Smooth muscle cell (in vitro differentiated cells): ENCODE measurements at regions not wholly inside any gene's neighbourhood (a gene's known extent, or its start where the extent isn't known, plus 50 kb on each side); places are given as distances from the start of the nearest gene placed in this dataset.

Experiments
- DNase-seq: peaks from one replicate; lab custom pipeline; 2025; ENCODE audit not compliant: unreplicated experiment; lab: John Stamatoyannopoulos, UW
- H2AFZ ChIP-seq: fragments of 200-600 bp; sonication (generic); 2 replicates; pipeline ENCODE4 v1.6.0; 2016; ENCODE audit warnings: antibody characterized with exemption, low read depth, mild to moderate bottlenecking
- H3F3A ChIP-seq: fragments of 200-600 bp; sonication (generic); 2 replicates; pipeline ENCODE4 v1.6.0; 2017; ENCODE audit warnings: antibody characterized with exemption, low read depth
- H3K27ac ChIP-seq: fragments of 200-600 bp; sonication (generic); 2 replicates; pipeline ENCODE4 v1.5.1; 2016; ENCODE audit warnings: low read depth, mild to moderate bottlenecking
- H3K27me3 ChIP-seq: fragments of 200-600 bp; sonication (generic); 2 replicates; pipeline ENCODE4 v1.6.1; 2016; ENCODE audit warnings: low read depth, mild to moderate bottlenecking
- H3K36me3 ChIP-seq: fragments of 200-600 bp; sonication (generic); 2 replicates; pipeline ENCODE4 v1.5.1; 2016; ENCODE audit warnings: low read depth
- H3K4me1 ChIP-seq: fragments of 200-600 bp; sonication (generic); 2 replicates; pipeline ENCODE4 v1.5.1; 2016; ENCODE audit warnings: low read depth
- H3K4me2 ChIP-seq: fragments of 200-600 bp; sonication (generic); 2 replicates; pipeline ENCODE4 v1.6.0; 2016; ENCODE audit warnings: mild to moderate bottlenecking
- H3K4me3 ChIP-seq: fragments of 200-600 bp; sonication (generic); 2 replicates; pipeline ENCODE4 v1.5.1; 2016; ENCODE audit warnings: mild to moderate bottlenecking
- H3K79me2 ChIP-seq: fragments of 200-600 bp; sonication (generic); 2 replicates; pipeline ENCODE4 v1.6.0; 2016; ENCODE audit warnings: low read depth, mild to moderate bottlenecking
- H3K9ac ChIP-seq: fragments of 200-600 bp; sonication (generic); 2 replicates; pipeline ENCODE4 v1.6.0; 2016; ENCODE audit warnings: low read depth
- H3K9me3 ChIP-seq: fragments of 200-600 bp; sonication (generic); replicated peaks from 2 replicates; pipeline ENCODE4 v1.5.1; 2016; ENCODE audit warnings: low read depth
- H4K20me1 ChIP-seq: fragments of 200-600 bp; sonication (generic); 2 replicates; pipeline ENCODE4 v1.6.0; 2016; ENCODE audit warnings: low read depth
- CTCF ChIP-seq: fragments of 200-600 bp; sonication (generic); IDR thresholded peaks from 2 replicates; pipeline ENCODE4 v1.5.1; 2017; ENCODE audit warnings: borderline replicate concordance, mild to moderate bottlenecking, antibody characterized with exemption; ENCODE audit not compliant: insufficient read depth, poor library complexity, severe bottlenecking
- WGBS: methylation state at CpG from one replicate; pipeline ENCODE4 v1.1.7; 2016; ENCODE audit warnings: low lambda C conversion rate; 5-methylcytosine and 5-hydroxymethylcytosine counted together

- Histone ChIP-seq H2AFZ (no peak overlapping the region), H3K4me3 (no peak overlapping the region), H3K27ac (no peak overlapping the region), H3K27me3 (no peaks in the 10 kb centered on the region), H3K36me3 (no peaks in the 10 kb centered on the region), H4K20me1 (no peaks in the 10 kb centered on the region), H3K4me2 (no peak overlapping the region), H3K4me1 (no peaks in the 10 kb centered on the region), H3F3A (peaks cover 7% of the 10 kb centered on the region), H3K79me2 (no peaks in the 10 kb centered on the region), H3K9me3 (no peaks in the 10 kb centered on the region), H3K9ac (no peak overlapping the region)
- TF ChIP-seq CTCF, result no peak
- 35% methylated on average over 3 of the region's 3 CpGs for WGBS
- DNase-seq, result no peak
Measured at GRCh38 chr12:28827861-28828260, 321.2 kb upstream of the FAR2 start.

GRCh38 chr12:28828318-28828717 is 320.8 kb upstream of the FAR2 start:
- no peak overlapping the region for H3K9ac ChIP-seq
- H3K36me3 ChIP-seq, result no peaks in the 10 kb centered on the region
- no peak overlapping the region for H3K27ac ChIP-seq
- H4K20me1 ChIP-seq, result no peaks in the 10 kb centered on the region
- H2AFZ ChIP-seq, result no peak overlapping the region
- H3K79me2 ChIP-seq, result no peaks in the 10 kb centered on the region
- DNase-seq, result no peak
- H3K4me1 ChIP-seq, result no peaks in the 10 kb centered on the region
- H3K27me3 ChIP-seq, result no peaks in the 10 kb centered on the region
- H3K9me3 ChIP-seq, result no peaks in the 10 kb centered on the region
- no peak overlapping the region for H3K4me2 ChIP-seq
- peaks cover 7% of the 10 kb centered on the region for H3F3A ChIP-seq
- WGBS, result 94% methylated on average over 2 of the region's 2 CpGs
- H3K4me3 ChIP-seq, result no peak overlapping the region
- TF ChIP-seq CTCF, result no peak

GRCh38 chr12:28830491-28830890 is 318.6 kb upstream of the FAR2 start:
- no peaks in the 10 kb centered on the region for H3K9me3 ChIP-seq
- no peaks in the 10 kb centered on the region for H3K79me2 ChIP-seq
- no peak overlapping the region for H3K4me3 ChIP-seq
- no peaks in the 10 kb centered on the region for H3K27me3 ChIP-seq
- no peaks in the 10 kb centered on the region for H3K4me1 ChIP-seq
- H3K36me3 ChIP-seq, result no peaks in the 10 kb centered on the region
- H3F3A ChIP-seq, result no peaks in the 10 kb centered on the region
- no peak for DNase-seq
- H4K20me1 ChIP-seq, result no peaks in the 10 kb centered on the region
- H3K27ac ChIP-seq, result no peak overlapping the region
- TF ChIP-seq CTCF, result no peak
- 81% methylated on average over 11 of the region's 11 CpGs for WGBS
- H3K4me2 ChIP-seq, result no peak overlapping the region
- H2AFZ ChIP-seq, result no peak overlapping the region
- H3K9ac ChIP-seq, result no peak overlapping the region

- H3K36me3 ChIP-seq, result no peaks in the 10 kb centered on the region
- H3K4me3 ChIP-seq, result no peak overlapping the region
- no peaks in the 10 kb centered on the region for H3K79me2 ChIP-seq
- no peak for DNase-seq
- no peaks in the 10 kb centered on the region for H3K27me3 ChIP-seq
- no peaks in the 10 kb centered on the region for H3F3A ChIP-seq
- 45% methylated on average over 2 of the region's 2 CpGs for WGBS
- no peak overlapping the region for H3K9ac ChIP-seq
- no peak overlapping the region for H3K4me2 ChIP-seq
- no peak for TF ChIP-seq CTCF
- no peaks in the 10 kb centered on the region for H4K20me1 ChIP-seq
- no peaks in the 10 kb centered on the region for H3K4me1 ChIP-seq
- no peak overlapping the region for H3K27ac ChIP-seq
- no peaks in the 10 kb centered on the region for H3K9me3 ChIP-seq
- H2AFZ ChIP-seq, result no peak overlapping the region
Measured at GRCh38 chr12:28844718-28845117, 304.4 kb upstream of the FAR2 start.
